ENCODE measurements at regions not wholly inside any gene's neighbourhood (a gene's known extent, or its start where the extent isn't known, plus 50 kb on each side); places are given as distances from the start of the nearest gene placed in this dataset.

DNA sequence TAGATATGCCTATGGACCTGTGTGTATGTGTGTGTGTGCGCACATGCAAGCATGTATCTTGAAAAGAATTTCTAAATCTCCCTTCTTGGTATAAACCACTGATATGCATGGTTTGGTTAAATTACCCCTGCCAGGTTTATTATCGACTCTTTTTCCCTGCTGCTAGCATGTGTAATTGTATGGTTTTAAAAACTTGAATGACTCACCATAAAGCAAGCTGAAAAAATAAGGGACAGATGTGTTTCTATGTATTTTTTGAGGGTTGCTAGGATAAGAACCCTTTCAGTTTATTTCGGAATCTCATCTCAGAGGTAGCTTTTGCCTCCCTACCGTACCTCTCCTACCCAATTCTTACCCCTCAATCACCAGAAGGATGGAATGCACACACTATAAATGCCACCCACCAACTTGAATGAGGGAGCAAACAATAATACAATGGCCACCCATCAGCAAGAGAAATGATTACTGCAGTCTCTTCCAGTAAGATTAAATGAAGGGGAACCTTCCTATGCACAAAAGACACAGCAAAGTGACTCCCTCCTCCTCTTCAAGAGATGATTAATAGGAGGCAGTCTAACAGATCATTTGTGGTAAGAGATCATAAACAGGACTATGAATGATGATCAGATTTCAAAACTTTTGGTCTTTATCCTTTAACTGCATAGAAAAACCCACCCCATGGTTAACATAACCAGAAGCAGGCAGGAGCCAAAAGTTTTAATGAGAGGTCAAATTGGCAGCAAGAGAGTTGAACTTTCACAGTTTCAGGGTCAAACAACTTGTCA is 357.2 kb downstream of the SATB2 start:
- Histone ChIP-seq H3K4me1 (ENCODE audit: control insufficient read depth in 5 of 5, insufficient read depth in 5 of 5, low read length in 5 of 5) (no peaks in the 10 kb centered on the region), H3K4me3 (no peak overlapping the region), H3K27me3 (ENCODE audit: control insufficient read depth in 3 of 3, insufficient read depth in 3 of 3, low read length in 2 of 3) (peaks cover 0 to 2% (median 0%) of the 10 kb centered on the region in 3 donors), H3K9me3 (ENCODE audit: control insufficient read depth in 4 of 4, insufficient read depth in 3 of 4, low read length in 3 of 4) (no peaks in the 10 kb centered on the region), H3K27ac (ENCODE audit: low read depth in 1 of 2, low read length in 1 of 2) (no peak overlapping the region), H3K9ac (ENCODE audit: insufficient read depth in 1 of 2, low read length in 2 of 2) (no peak overlapping the region), H3K36me3 (ENCODE audit: control insufficient read depth in 4 of 4, insufficient read depth in 4 of 4, low read length in 4 of 4) (no peaks in the 10 kb centered on the region)
- TF ChIP-seq, protein P1, sequence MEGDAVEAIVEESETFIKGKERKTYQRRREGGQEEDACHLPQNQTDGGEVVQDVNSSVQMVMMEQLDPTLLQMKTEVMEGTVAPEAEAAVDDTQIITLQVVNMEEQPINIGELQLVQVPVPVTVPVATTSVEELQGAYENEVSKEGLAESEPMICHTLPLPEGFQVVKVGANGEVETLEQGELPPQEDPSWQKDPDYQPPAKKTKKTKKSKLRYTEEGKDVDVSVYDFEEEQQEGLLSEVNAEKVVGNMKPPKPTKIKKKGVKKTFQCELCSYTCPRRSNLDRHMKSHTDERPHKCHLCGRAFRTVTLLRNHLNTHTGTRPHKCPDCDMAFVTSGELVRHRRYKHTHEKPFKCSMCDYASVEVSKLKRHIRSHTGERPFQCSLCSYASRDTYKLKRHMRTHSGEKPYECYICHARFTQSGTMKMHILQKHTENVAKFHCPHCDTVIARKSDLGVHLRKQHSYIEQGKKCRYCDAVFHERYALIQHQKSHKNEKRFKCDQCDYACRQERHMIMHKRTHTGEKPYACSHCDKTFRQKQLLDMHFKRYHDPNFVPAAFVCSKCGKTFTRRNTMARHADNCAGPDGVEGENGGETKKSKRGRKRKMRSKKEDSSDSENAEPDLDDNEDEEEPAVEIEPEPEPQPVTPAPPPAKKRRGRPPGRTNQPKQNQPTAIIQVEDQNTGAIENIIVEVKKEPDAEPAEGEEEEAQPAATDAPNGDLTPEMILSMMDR (IDR thresholded peaks at IDR 0.05; ENCODE audit: control extremely low read depth, extremely low read depth): no peak
- DNase-seq (peak in 2 of 3 donors; percentile 5 to 22), ATAC-seq (ENCODE audit: insufficient read depth, low FRiP score) (no peak)
- WGBS, 2 donors: 85 to 88% methylated on average over 4 of the region's 4 CpGs

DNA sequence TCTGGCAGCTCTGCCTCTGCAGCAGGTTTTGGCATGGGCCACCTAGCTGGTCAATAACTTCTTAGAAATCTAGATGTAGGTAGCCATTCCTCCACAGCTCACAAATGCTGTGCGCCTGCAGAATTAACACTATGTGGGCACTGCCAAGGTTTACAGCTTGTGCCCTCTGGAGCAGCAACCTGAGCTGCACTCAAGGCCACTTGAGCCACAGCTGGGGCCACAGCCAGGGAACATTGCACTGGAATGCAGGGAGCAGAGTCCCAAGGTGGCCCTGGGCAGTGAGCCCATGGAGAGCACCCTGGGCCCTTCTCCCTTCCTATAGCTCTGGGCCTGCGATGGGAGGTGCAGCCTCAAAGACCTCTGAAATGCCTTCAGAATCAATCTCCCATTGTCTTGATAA is 365.3 kb downstream of the SATB2 start:
- TF ChIP-seq, protein P1 (IDR thresholded peaks at IDR 0.05; ENCODE audit: control extremely low read depth, extremely low read depth): no peak
- ATAC-seq (ENCODE audit: insufficient read depth, low FRiP score) (no peak), DNase-seq (no peak)
- no peaks in the 10 kb centered on the region for H3K4me1 ChIP-seq (ENCODE audit: control insufficient read depth in 5 of 5, insufficient read depth in 5 of 5, low read length in 5 of 5)
- 76 to 93% methylated on average over 2 of the region's 2 CpGs for WGBS, 2 donors
- H3K27me3 ChIP-seq (ENCODE audit: control insufficient read depth in 3 of 3, insufficient read depth in 3 of 3, low read length in 2 of 3): no peaks in the 10 kb centered on the region
- no peak overlapping the region for H3K9ac ChIP-seq (ENCODE audit: insufficient read depth in 1 of 2, low read length in 2 of 2)
- no peak overlapping the region for H3K27ac ChIP-seq (ENCODE audit: low read depth in 1 of 2, low read length in 1 of 2)
- no peak overlapping the region for H3K4me3 ChIP-seq
- H3K36me3 ChIP-seq (ENCODE audit: control insufficient read depth in 4 of 4, insufficient read depth in 4 of 4, low read length in 4 of 4): no peaks in the 10 kb centered on the region
- no peaks in the 10 kb centered on the region for H3K9me3 ChIP-seq (ENCODE audit: control insufficient read depth in 4 of 4, insufficient read depth in 3 of 4, low read length in 3 of 4)

DNA sequence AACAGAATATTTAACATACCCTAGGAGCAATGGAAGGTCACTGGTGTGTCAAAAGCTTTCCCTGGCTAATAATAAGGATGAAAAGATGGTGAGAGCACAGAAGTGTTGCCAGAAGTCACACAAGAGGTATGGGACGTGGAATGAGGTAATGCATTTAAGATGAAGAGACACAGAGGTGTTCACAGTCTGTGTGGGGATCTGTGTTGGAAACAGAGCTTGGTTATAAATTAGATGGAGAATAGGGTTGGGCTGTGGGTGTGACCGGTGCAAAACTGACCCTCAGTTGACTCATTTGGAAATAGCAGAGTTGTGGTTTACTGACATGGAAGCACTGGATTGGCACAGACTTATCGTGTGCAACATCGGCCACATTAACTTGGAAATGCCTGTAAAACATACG is 372.5 kb downstream of the SATB2 start:
- no peaks in the 10 kb centered on the region for H3K36me3 ChIP-seq (ENCODE audit: control insufficient read depth in 4 of 4, insufficient read depth in 4 of 4, low read length in 4 of 4)
- DNase-seq: no peak
- no peaks in the 10 kb centered on the region for H3K4me1 ChIP-seq (ENCODE audit: control insufficient read depth in 5 of 5, insufficient read depth in 5 of 5, low read length in 5 of 5)
- TF ChIP-seq, protein P1 (IDR thresholded peaks at IDR 0.05; ENCODE audit: control extremely low read depth, extremely low read depth): no peak
- H3K9me3 ChIP-seq (ENCODE audit: control insufficient read depth in 4 of 4, insufficient read depth in 3 of 4, low read length in 3 of 4): no peaks in the 10 kb centered on the region
- WGBS, 2 donors: 89 to 91% methylated on average over 5 of the region's 5 CpGs
- H3K4me3 ChIP-seq: no peak overlapping the region
- no peak for ATAC-seq (ENCODE audit: insufficient read depth, low FRiP score)
- no peak overlapping the region for H3K27ac ChIP-seq (ENCODE audit: low read depth in 1 of 2, low read length in 1 of 2)
- no peaks in the 10 kb centered on the region for H3K27me3 ChIP-seq (ENCODE audit: control insufficient read depth in 3 of 3, insufficient read depth in 3 of 3, low read length in 2 of 3)
- no peak overlapping the region for H3K9ac ChIP-seq (ENCODE audit: insufficient read depth in 1 of 2, low read length in 2 of 2)
